ENCODE measurements at regions not wholly inside any gene's neighbourhood (a gene's known extent, or its start where the extent isn't known, plus 50 kb on each side); places are given as distances from the start of the nearest gene placed in this dataset.

DNA sequence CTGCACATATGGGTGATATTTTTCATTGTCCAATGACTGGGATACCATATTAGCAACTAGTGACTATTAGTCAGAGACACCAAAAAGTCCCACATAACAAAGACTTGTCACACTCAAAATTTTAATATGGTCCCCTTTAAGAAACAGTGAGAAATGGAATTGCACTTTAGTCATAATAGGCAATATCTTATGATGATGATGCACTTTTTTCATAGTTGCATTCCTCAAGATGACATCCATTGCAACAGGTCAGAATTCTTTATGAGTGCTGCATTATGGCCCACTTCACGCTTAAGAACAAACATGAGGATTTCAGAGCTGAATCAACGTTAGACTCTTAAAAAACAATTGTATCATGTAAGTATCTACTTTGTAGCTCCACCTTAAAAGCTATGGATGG is 608.4 kb upstream of the HTR2C start:
- Mint-ChIP-seq H3K36me3 (no peaks in the 10 kb centered on the region), H3K27ac (no peak overlapping the region)
- no peak for ATAC-seq

DNA sequence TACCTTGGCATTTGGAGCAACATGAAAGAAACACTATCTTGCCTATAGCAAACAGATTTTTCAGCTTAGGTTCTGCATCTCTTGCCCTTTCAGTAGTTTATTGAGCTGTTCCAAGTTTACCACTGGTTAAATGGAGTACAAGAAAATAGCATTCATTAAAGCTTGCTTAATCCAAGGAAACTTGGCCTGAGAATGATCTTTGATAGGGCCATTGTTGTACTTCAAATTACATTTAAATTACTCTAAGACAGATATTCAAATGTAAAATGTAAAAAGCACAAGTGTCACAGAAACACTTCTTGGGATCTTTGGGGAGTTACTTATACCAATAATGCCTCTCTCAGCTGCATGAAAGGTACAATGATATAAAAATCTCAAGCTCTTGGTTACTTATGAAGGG is 609.0 kb upstream of the HTR2C start:
- no peaks in the 10 kb centered on the region for H3K4me1 Mint-ChIP-seq
- H3K4me1 ChIP-seq (ENCODE audit: control insufficient read depth, insufficient read depth, low read length): no peaks in the 10 kb centered on the region
- no peaks in the 10 kb centered on the region for H3K36me3 ChIP-seq (ENCODE audit: control insufficient read depth, insufficient read depth, low read length)
- H3K27ac Mint-ChIP-seq: no peak overlapping the region
- no peak overlapping the region for H3K4me3 ChIP-seq (ENCODE audit: low read length)
- H3K36me3 Mint-ChIP-seq: no peaks in the 10 kb centered on the region
- intact Hi-C loops (cut with micrococcal nuclease): no loop called here
- TF ChIP-seq, protein P1, sequence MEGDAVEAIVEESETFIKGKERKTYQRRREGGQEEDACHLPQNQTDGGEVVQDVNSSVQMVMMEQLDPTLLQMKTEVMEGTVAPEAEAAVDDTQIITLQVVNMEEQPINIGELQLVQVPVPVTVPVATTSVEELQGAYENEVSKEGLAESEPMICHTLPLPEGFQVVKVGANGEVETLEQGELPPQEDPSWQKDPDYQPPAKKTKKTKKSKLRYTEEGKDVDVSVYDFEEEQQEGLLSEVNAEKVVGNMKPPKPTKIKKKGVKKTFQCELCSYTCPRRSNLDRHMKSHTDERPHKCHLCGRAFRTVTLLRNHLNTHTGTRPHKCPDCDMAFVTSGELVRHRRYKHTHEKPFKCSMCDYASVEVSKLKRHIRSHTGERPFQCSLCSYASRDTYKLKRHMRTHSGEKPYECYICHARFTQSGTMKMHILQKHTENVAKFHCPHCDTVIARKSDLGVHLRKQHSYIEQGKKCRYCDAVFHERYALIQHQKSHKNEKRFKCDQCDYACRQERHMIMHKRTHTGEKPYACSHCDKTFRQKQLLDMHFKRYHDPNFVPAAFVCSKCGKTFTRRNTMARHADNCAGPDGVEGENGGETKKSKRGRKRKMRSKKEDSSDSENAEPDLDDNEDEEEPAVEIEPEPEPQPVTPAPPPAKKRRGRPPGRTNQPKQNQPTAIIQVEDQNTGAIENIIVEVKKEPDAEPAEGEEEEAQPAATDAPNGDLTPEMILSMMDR (IDR thresholded peaks at IDR 0.05): no peak
- no peak for DNase-seq
- peaks cover 4 to 5% of the 10 kb centered on the region in 2 donors for H3K9me3 Mint-ChIP-seq
- H3K4me3 Mint-ChIP-seq: no peak overlapping the region
- ATAC-seq: no peak
- H3K27me3 ChIP-seq (ENCODE audit: control insufficient read depth, insufficient read depth, low read length): no peaks in the 10 kb centered on the region
- no peaks in the 10 kb centered on the region for H3K27me3 Mint-ChIP-seq (ENCODE audit: low read depth in 2 of 2)
- no peaks in the 10 kb centered on the region for H3K9me3 ChIP-seq (ENCODE audit: control insufficient read depth, insufficient read depth, low read length)
- H3K27ac ChIP-seq (ENCODE audit: low read length): no peak overlapping the region

More for the DNA sequence above, 608.4 kb upstream of the HTR2C start:
- intact Hi-C loops (cut with micrococcal nuclease): no loop called here
- Mint-ChIP-seq H3K9me3 (peaks cover 4 to 5% of the 10 kb centered on the region in 2 donors), H3K27me3 (ENCODE audit: low read depth in 2 of 2) (no peaks in the 10 kb centered on the region), H3K4me1 (no peaks in the 10 kb centered on the region), H3K4me3 (no peak overlapping the region)
- TF ChIP-seq, protein P1 (IDR thresholded peaks at IDR 0.05): no peak
- no peaks in the 10 kb centered on the region for H3K36me3 ChIP-seq (ENCODE audit: control insufficient read depth, insufficient read depth, low read length)
- H3K4me1 ChIP-seq (ENCODE audit: control insufficient read depth, insufficient read depth, low read length): no peaks in the 10 kb centered on the region
- no peak for DNase-seq
- H3K27ac ChIP-seq (ENCODE audit: low read length): no peak overlapping the region
- no peak overlapping the region for H3K4me3 ChIP-seq (ENCODE audit: low read length)
- H3K9me3 ChIP-seq (ENCODE audit: control insufficient read depth, insufficient read depth, low read length): no peaks in the 10 kb centered on the region
- H3K27me3 ChIP-seq (ENCODE audit: control insufficient read depth, insufficient read depth, low read length): no peaks in the 10 kb centered on the region
- WGBS (ENCODE audit: insufficient coverage): 100% methylated on average over 1 of the region's 2 CpGs

DNA sequence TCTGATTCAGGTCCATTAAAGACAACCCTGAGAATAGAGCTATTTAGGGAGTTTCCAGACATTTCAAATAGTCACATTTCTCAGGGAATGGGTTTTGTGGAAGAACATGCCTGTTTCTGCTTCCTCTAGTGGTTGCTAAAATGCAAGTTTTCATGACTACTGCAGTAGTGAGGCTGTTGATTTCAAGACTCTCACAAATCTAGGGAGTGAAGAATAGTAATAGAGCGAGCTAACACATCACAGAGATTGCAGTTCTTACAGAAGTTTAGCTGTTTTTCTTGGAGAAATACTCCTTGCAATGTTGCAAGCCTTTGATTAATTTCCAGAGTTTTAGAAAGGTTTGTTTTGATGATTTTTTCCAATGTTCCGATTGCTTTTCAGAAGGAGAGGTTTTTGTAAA is 610.2 kb upstream of the HTR2C start:
- Histone ChIP-seq H3K27ac (ENCODE audit: low read length) (no peak overlapping the region), H3K4me3 (ENCODE audit: low read length) (no peak overlapping the region), H3K9me3 (ENCODE audit: control insufficient read depth, insufficient read depth, low read length) (no peaks in the 10 kb centered on the region), H3K27me3 (ENCODE audit: control insufficient read depth, insufficient read depth, low read length) (no peaks in the 10 kb centered on the region), H3K4me1 (ENCODE audit: control insufficient read depth, insufficient read depth, low read length) (no peaks in the 10 kb centered on the region), H3K36me3 (ENCODE audit: control insufficient read depth, insufficient read depth, low read length) (no peaks in the 10 kb centered on the region)
- H3K4me1 Mint-ChIP-seq: no peaks in the 10 kb centered on the region
- WGBS (ENCODE audit: insufficient coverage): 80% methylated on average over 1 of the region's 2 CpGs
- no peak overlapping the region for H3K27ac Mint-ChIP-seq
- no peaks in the 10 kb centered on the region for H3K36me3 Mint-ChIP-seq
- DNase-seq (no peak), ATAC-seq (no peak)
- intact Hi-C loops (cut with micrococcal nuclease): no loop called here
- no peak overlapping the region for H3K4me3 Mint-ChIP-seq
- TF ChIP-seq, protein P1 (IDR thresholded peaks at IDR 0.05): no peak
- H3K9me3 Mint-ChIP-seq: peaks cover 0 to 2% of the 10 kb centered on the region in 2 donors
- no peaks in the 10 kb centered on the region for H3K27me3 Mint-ChIP-seq (ENCODE audit: low read depth in 2 of 2)

GRCh38 chrX:113966791-113967190 is 617.1 kb upstream of the HTR2C start:
- TF ChIP-seq, protein P1 (IDR thresholded peaks at IDR 0.05): no peak
- H3K27me3 Mint-ChIP-seq (ENCODE audit: low read depth in 2 of 2): no peaks in the 10 kb centered on the region
- H3K9me3 Mint-ChIP-seq: peaks cover 0 to 9% of the 10 kb centered on the region in 2 donors
- H3K27me3 ChIP-seq (ENCODE audit: control insufficient read depth, insufficient read depth, low read length): no peaks in the 10 kb centered on the region
- intact Hi-C loops (cut with micrococcal nuclease): no loop called here
- ATAC-seq (no peak), DNase-seq (no peak)
- H3K4me1 Mint-ChIP-seq: no peaks in the 10 kb centered on the region
- no peaks in the 10 kb centered on the region for H3K4me1 ChIP-seq (ENCODE audit: control insufficient read depth, insufficient read depth, low read length)
- no peak overlapping the region for H3K27ac ChIP-seq (ENCODE audit: low read length)
- no peak overlapping the region for H3K27ac Mint-ChIP-seq
- H3K4me3 Mint-ChIP-seq: no peak overlapping the region
- H3K9me3 ChIP-seq (ENCODE audit: control insufficient read depth, insufficient read depth, low read length): no peaks in the 10 kb centered on the region
- H3K36me3 Mint-ChIP-seq: no peaks in the 10 kb centered on the region
- WGBS (ENCODE audit: insufficient coverage): 69% methylated on average over 2 of the region's 2 CpGs
- H3K36me3 ChIP-seq (ENCODE audit: control insufficient read depth, insufficient read depth, low read length): no peaks in the 10 kb centered on the region
- H3K4me3 ChIP-seq (ENCODE audit: low read length): no peak overlapping the region

All from natural killer cell (primary cell).